Fibroblast of the aortic adventitia (primary cell): ENCODE measurements at regions not wholly inside any gene's neighbourhood (a gene's known extent, or its start where the extent isn't known, plus 50 kb on each side); places are given as distances from the start of the nearest gene placed in this dataset.

ENCODE experiments used
- DNase-seq: peaks from one replicate; pipeline ENCODE4 v3.0.0-alpha.2; 2010; ENCODE audit warnings: low read depth
- H3K4me3 ChIP-seq: 2 replicates; pipeline ENCODE4 v1.5.1; 2011; ENCODE audit warnings: low read depth, mild to moderate bottlenecking, control low read depth, low read length, moderate library complexity
- TF ChIP-seq, protein P1 (sequence below): IDR thresholded peaks from 2 replicates; pipeline ENCODE4 v1.5.1; 2011; ENCODE audit warnings: mild to moderate bottlenecking, low read length, control low read depth, inconsistent platforms; ENCODE audit not compliant: insufficient read depth

- peak; percentile 96 for DNase-seq
- TF ChIP-seq, protein P1, sequence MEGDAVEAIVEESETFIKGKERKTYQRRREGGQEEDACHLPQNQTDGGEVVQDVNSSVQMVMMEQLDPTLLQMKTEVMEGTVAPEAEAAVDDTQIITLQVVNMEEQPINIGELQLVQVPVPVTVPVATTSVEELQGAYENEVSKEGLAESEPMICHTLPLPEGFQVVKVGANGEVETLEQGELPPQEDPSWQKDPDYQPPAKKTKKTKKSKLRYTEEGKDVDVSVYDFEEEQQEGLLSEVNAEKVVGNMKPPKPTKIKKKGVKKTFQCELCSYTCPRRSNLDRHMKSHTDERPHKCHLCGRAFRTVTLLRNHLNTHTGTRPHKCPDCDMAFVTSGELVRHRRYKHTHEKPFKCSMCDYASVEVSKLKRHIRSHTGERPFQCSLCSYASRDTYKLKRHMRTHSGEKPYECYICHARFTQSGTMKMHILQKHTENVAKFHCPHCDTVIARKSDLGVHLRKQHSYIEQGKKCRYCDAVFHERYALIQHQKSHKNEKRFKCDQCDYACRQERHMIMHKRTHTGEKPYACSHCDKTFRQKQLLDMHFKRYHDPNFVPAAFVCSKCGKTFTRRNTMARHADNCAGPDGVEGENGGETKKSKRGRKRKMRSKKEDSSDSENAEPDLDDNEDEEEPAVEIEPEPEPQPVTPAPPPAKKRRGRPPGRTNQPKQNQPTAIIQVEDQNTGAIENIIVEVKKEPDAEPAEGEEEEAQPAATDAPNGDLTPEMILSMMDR, result no peak
- H3K4me3 ChIP-seq, result no peak overlapping the region
These were observed 180.5 kb upstream of the TUT7 start for GRCh38 chr9:86534572-86535258.

GRCh38 chr9:86531971-86532640, 177.9 kb upstream of the TUT7 start:
- TF ChIP-seq, protein P1, result no peak
- H3K4me3 ChIP-seq, result no peak overlapping the region
- no peak for DNase-seq

- TF ChIP-seq, protein P1, result no peak
- no peak overlapping the region for H3K4me3 ChIP-seq
- DNase-seq, result no peak
These were observed 177.2 kb upstream of the TUT7 start for GRCh38 chr9:86531273-86531970.

GRCh38 chr9:86529496-86530275, 175.5 kb upstream of the TUT7 start:
- DNase-seq, result no peak
- TF ChIP-seq, protein P1, result no peak
- H3K4me3 ChIP-seq, result no peak overlapping the region

GRCh38 chr9:86526021-86526420, 171.8 kb upstream of the TUT7 start:
- DNase-seq, result no peak
- TF ChIP-seq, protein P1, result no peak
- H3K4me3 ChIP-seq, result no peak overlapping the region

GRCh38 chr9:86525182-86525581, 171.0 kb upstream of the TUT7 start:
- TF ChIP-seq, protein P1, result no peak
- no peak overlapping the region for H3K4me3 ChIP-seq
- no peak for DNase-seq
